Upper lobe of left lung (tissue), 6 donors: ENCODE measurements at regions not wholly inside any gene's neighbourhood (a gene's known extent, or its start where the extent isn't known, plus 50 kb on each side); places are given as distances from the start of the nearest gene placed in this dataset.

Source experiments
- ATAC-seq, 2 donors: fragments of 200-7000 bp; cut with Tn5 transposase; one replicate each; pipeline ENCODE4 v1.9.1; 2022; ENCODE audit warnings: mild to moderate bottlenecking in 2 of 2, moderate library complexity in 2 of 2; ENCODE audit not compliant: low FRiP score in 2 of 2
- DNase-seq, 2 donors: peaks; one replicate each; pipeline ENCODE4 v3.0.0-alpha.2; 2019 to 2020
- H3K27ac ChIP-seq, 4 donors: fragments of 200-600 bp; sonication (generic); one replicate each; pipeline ENCODE4 v1.5.1; 2016 to 2019
- H3K27me3 ChIP-seq, 4 donors: fragments of 200-600 bp; sonication (generic); one replicate each; pipeline ENCODE4 v1.5.1; 2017 to 2019
- H3K36me3 ChIP-seq, 4 donors: fragments of 200-600 bp; sonication (generic); one replicate each; pipeline ENCODE4 v1.5.1; 2016 to 2019
- H3K4me1 ChIP-seq, 4 donors: fragments of 200-600 bp; sonication (generic); one replicate each; pipeline ENCODE4 v1.5.1; 2018 to 2019
- H3K4me3 ChIP-seq, 4 donors: fragments of 200-600 bp; sonication (generic); one replicate each; pipeline ENCODE4 v1.5.1; 2017 to 2019; ENCODE audit warnings: mild to moderate bottlenecking in 2 of 4, moderate library complexity in 1 of 4
- H3K9me3 ChIP-seq, 4 donors: fragments of 200-600 bp; sonication (generic); one replicate each; pipeline ENCODE4 v1.5.1; 2018 to 2019
- EP300 ChIP-seq, 4 donors: sonication (generic); formaldehyde crosslinking; IDR thresholded peaks; one replicate each; pipeline ENCODE4 v1.5.1; 2017; ENCODE audit warnings: antibody characterized with exemption in 4 of 4, control low read depth in 2 of 4
- POLR2A ChIP-seq, 4 donors: fragments of 450-650 bp; IDR thresholded peaks; one replicate each; pipeline ENCODE4 v1.5.1; 2016 to 2017; ENCODE audit warnings: antibody characterized with exemption in 4 of 4, mild to moderate bottlenecking in 2 of 4
- POLR2AphosphoS5 ChIP-seq, 2 donors: sonication (generic); formaldehyde crosslinking; IDR thresholded peaks; one replicate each; pipeline ENCODE4 v1.5.1; 2017; ENCODE audit warnings: antibody characterized with exemption in 2 of 2
- WGBS, 2 donors: methylation state at CpG; one replicate each; pipeline ENCODE4 v1.1.5; 2017 to 2018; 5-methylcytosine and 5-hydroxymethylcytosine counted together
- TF ChIP-seq, protein P1 (sequence below), 6 experiments: fragments of 450-650 bp in 4 of 6; fragments of 200-600 bp in 2 of 6; sonication (generic) in 2 of 6; IDR thresholded peaks; one replicate each; pipeline ENCODE4 v1.5.1; 2016 to 2019; ENCODE audit warnings: antibody characterized with exemption in 6 of 6
- donor health status: DM: no; HTN: no; CAD: no; lungs with moderate emphysema.
- donor health status: DM: no; HTN: yes; CAD: no; lungs with severe emphysema.

DNA sequence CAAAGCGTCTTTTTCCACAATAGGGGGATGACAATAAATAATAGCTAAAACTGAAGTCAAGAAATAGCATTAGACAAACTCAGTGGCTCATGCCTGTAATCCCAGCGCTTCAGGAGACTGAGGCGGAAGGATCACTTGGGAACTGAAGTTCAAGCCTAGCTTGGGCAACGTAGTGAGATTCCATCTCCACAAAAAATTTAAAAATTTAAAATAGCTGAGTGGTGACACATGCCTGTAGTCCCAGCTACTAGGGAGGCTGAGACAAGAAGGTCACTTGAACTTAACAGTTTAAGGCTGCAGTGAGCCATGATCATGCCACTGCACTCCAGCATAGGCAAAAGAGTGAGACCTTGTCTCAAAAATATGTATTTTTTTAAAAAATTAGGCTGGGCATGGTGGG is 107.9 kb downstream of the AKR1D1 start:
- H3K27ac ChIP-seq: no peak overlapping the region
- 89 to 94% methylated on average over 4 of the region's 4 CpGs for WGBS, 2 donors
- peaks cover 0 to 19% (median 8%) of the 10 kb centered on the region in 4 donors for H3K9me3 ChIP-seq
- DNase-seq: no peak
- no peaks in the 10 kb centered on the region for H3K36me3 ChIP-seq
- H3K4me1 ChIP-seq: no peaks in the 10 kb centered on the region
- ATAC-seq: no peak
- H3K4me3 ChIP-seq: no peak overlapping the region
- no peaks in the 10 kb centered on the region for H3K27me3 ChIP-seq
- no peak for TF ChIP-seq EP300 (IDR thresholded peaks at IDR 0.05)
- TF ChIP-seq POLR2AphosphoS5 (IDR thresholded peaks at IDR 0.05): no peak

DNA sequence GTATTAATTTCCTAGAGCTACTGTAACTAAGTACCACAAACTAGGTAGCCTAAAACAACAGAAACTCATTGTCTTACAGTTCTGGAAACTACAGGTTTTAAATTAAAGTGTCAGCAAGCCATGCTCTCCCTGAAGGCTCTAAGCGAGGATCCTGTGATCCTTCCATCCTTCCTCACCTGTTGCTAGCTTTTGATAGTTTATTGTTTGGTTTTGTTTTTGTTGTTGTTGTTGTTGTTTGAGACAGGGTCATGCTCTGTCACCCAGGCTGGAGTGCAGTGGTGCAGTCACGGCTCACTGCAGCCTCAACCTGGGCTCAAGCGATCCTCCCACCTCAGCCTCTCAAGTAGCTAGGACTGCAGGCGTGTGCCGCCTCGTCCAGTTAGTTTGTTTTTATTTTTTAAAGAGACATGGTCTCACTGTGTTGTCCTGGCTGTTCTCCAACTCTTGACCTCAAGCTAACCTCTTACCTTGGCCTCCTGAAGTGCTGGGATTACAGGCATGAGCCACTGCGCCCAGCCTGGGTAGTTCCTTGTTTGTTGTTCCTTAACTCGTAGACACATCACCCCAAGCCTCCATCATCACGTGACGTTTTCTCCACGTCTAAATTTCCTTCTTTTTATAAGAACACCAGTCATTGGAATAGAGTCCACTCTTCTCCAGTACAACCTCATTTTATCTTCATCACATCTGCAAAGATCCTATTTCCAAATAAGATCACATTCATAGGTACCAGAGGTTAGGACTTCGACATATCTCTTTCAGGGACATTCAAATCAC is 109.1 kb downstream of the AKR1D1 start:
- ATAC-seq: no peak

DNA sequence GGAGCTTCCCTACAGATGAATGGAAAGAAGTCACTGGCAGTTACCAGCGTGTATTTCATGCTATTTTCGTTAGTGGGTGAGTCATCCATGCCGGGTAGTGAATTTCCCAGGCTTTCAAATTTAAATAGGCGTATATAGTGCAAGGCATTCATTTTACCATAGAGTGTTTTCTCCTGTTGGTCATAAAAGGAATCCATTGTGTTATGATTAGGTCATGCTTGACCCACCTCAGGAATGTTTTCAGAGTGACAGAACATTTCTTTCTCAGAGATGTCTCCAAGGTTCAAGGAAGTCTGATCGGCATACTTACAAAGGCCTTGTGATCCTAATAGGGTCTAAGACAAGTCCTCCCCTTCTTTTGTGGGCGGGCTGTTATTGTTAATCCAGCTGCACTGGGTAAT is 110.7 kb downstream of the AKR1D1 start:
- H3K4me3 ChIP-seq: no peak overlapping the region
- 76 to 81% methylated on average over 6 of the region's 6 CpGs for WGBS, 2 donors
- ATAC-seq: peak in 1 of 2 donors; percentile 36
- H3K27me3 ChIP-seq: no peaks in the 10 kb centered on the region
- H3K27ac ChIP-seq: no peak overlapping the region
- H3K4me1 ChIP-seq: no peaks in the 10 kb centered on the region
- H3K9me3 ChIP-seq: peaks cover 0 to 19% (median 8%) of the 10 kb centered on the region in 4 donors
- TF ChIP-seq, protein P1, sequence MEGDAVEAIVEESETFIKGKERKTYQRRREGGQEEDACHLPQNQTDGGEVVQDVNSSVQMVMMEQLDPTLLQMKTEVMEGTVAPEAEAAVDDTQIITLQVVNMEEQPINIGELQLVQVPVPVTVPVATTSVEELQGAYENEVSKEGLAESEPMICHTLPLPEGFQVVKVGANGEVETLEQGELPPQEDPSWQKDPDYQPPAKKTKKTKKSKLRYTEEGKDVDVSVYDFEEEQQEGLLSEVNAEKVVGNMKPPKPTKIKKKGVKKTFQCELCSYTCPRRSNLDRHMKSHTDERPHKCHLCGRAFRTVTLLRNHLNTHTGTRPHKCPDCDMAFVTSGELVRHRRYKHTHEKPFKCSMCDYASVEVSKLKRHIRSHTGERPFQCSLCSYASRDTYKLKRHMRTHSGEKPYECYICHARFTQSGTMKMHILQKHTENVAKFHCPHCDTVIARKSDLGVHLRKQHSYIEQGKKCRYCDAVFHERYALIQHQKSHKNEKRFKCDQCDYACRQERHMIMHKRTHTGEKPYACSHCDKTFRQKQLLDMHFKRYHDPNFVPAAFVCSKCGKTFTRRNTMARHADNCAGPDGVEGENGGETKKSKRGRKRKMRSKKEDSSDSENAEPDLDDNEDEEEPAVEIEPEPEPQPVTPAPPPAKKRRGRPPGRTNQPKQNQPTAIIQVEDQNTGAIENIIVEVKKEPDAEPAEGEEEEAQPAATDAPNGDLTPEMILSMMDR (IDR thresholded peaks at IDR 0.05): no peak
- TF ChIP-seq POLR2AphosphoS5 (IDR thresholded peaks at IDR 0.05): no peak
- TF ChIP-seq EP300 (IDR thresholded peaks at IDR 0.05): no peak
- TF ChIP-seq POLR2A (IDR thresholded peaks at IDR 0.05): no peak
- no peaks in the 10 kb centered on the region for H3K36me3 ChIP-seq
- DNase-seq: no peak

More for the DNA sequence above, 109.1 kb downstream of the AKR1D1 start:
- Histone ChIP-seq H3K27ac (no peak overlapping the region), H3K27me3 (no peaks in the 10 kb centered on the region), H3K4me3 (no peak overlapping the region), H3K36me3 (no peaks in the 10 kb centered on the region), H3K9me3 (peaks cover 0 to 19% (median 8%) of the 10 kb centered on the region in 4 donors), H3K4me1 (no peaks in the 10 kb centered on the region)
- DNase-seq: no peak
- TF ChIP-seq POLR2A (IDR thresholded peaks at IDR 0.05) (no peak), EP300 (IDR thresholded peaks at IDR 0.05) (no peak), POLR2AphosphoS5 (IDR thresholded peaks at IDR 0.05) (no peak)
- TF ChIP-seq, protein P1 (IDR thresholded peaks at IDR 0.05): no peak
- 89 to 90% methylated on average over 12 of the region's 12 CpGs for WGBS, 2 donors

DNA sequence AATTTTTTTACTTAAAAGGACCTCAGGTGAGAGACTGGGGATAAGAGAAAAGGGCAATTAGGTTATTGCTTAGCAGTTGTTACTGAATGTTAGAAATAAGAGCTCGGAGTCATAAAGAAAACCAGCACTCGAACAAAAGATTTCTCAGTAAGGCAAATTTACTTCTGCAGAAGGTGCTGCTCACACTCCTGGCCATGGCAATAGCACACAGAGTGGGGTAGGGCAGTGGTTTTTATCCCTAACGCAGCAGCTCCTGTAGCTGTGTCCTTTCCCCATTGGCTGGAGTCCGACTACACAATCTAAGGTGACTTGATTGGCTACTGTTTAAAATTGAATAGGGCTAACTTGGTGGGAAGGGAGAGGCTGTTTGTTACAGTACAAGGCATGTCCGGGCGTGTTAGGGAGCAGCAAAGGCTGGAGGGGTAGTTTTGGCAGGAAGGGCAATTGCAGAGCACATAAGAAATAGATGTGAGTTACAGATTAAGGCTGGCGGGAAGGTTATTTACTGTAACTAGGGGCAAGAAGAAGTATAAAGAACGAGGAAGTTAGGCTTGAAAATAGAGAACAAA is 112.1 kb downstream of the AKR1D1 start:
- TF ChIP-seq, protein P1 (IDR thresholded peaks at IDR 0.05): no peak
- TF ChIP-seq EP300 (IDR thresholded peaks at IDR 0.05) (no peak), POLR2A (IDR thresholded peaks at IDR 0.05) (no peak), POLR2AphosphoS5 (IDR thresholded peaks at IDR 0.05) (no peak)
- H3K4me1 ChIP-seq: no peaks in the 10 kb centered on the region
- no peak overlapping the region for H3K27ac ChIP-seq
- H3K9me3 ChIP-seq: peaks cover 0 to 19% (median 8%) of the 10 kb centered on the region in 4 donors
- no peak overlapping the region for H3K4me3 ChIP-seq
- WGBS, 2 donors: 78 to 90% methylated on average over 8 of the region's 8 CpGs
- DNase-seq (no peak), ATAC-seq (no peak)
- H3K36me3 ChIP-seq: no peaks in the 10 kb centered on the region
- H3K27me3 ChIP-seq: no peaks in the 10 kb centered on the region

DNA sequence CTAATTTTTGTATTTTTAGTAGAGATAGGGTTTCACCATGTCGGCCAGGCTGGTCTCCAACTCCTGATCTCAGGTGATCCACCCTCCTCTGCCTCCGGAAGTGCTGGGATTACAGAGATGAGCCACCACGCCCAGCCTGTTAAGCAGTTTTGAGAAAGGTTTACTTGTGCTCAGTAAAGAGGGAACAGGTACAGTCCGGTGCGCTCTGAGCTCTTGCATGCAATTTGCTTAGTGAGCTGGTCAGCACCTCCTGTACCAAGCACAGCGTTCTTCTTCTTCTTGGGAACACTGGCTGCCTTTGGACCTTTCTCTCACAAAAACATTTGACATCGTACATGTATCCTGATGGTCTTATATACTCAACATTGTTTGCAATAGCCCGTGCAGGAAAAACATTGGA is 118.3 kb downstream of the AKR1D1 start:
- H3K4me3 ChIP-seq: no peak overlapping the region
- TF ChIP-seq, protein P1 (IDR thresholded peaks at IDR 0.05): no peak
- TF ChIP-seq POLR2A (IDR thresholded peaks at IDR 0.05): no peak
- no peak for TF ChIP-seq POLR2AphosphoS5 (IDR thresholded peaks at IDR 0.05)
- TF ChIP-seq EP300 (IDR thresholded peaks at IDR 0.05): no peak
- 47 to 50% methylated on average over 7 to 8 of the region's 8 CpGs for WGBS, 2 donors
- no peaks in the 10 kb centered on the region for H3K9me3 ChIP-seq
- no peaks in the 10 kb centered on the region for H3K36me3 ChIP-seq
- DNase-seq (no peak), ATAC-seq (no peak)
- peaks cover 14 to 26% (median 20%) of the 10 kb centered on the region in 4 donors for H3K4me1 ChIP-seq
- no peaks in the 10 kb centered on the region for H3K27me3 ChIP-seq
- no peak overlapping the region for H3K27ac ChIP-seq
